HG02763 (cell line): ENCODE measurements at regions not wholly inside any gene's neighbourhood (a gene's known extent, or its start where the extent isn't known, plus 50 kb on each side); places are given as distances from the start of the nearest gene placed in this dataset.
"Not testable (repeated sequence)": the region's sequence is repeated elsewhere in the genome, so short reads cannot be mapped to it uniquely, and the experiment has no call there.

Source experiments
- ATAC-seq: cut with Tn5 transposase; IDR thresholded peaks from one replicate; pipeline ENCODE4 v1.9.1; 2021; ENCODE audit warnings: mild to moderate bottlenecking, moderate library complexity; ENCODE audit not compliant: unreplicated experiment

DNA sequence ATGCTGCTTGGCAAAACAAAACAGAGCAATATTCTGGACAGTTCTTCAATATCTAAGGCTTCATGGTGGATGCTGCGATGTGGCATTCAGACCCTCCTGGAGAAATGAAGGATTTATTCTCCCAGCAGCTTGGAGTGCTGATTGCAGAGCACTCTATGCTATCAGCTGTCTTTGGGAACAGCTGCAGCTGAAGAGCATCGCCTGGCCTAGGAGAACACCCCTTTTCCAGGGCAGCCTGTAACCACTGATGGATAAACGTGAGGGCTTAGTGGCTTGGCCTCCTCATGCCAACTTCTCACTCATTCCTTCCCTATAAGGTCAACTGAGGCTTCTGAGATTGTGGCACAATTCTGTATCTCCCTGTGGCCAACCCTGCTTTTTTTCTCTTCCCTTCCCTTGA, 638.1 kb upstream of the CNTNAP2 start:
- ATAC-seq, result no peak

DNA sequence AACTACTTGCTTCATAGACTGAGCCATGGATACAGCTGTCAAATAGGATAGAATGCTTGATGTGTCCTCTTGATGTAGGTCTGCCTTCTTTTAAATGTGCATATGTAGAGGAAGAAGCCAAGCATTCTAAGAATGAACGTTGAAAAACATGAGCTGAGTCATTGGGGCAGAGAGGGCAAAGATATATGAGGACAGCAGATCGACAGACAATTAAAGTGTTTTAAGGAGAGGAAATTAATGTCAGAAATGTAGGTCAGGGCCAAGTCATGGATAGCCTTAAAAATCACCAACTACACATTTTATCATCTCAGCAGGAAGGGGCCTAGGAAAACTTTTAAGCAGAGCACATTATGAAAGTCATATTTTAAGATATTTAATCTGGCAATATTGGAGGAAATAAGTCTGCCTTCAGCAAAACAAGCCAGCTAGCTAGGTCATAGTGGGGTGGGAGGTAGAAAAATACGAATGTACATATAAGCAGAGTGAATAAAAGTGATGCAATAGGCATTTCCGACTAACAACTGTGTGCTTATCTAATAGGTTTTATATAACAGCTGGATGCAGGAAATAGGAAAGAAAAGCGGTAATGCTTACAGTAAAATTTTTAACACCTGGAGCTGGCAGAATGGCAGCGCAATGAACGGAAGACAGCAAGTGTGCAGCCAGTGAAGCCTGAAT, 638.3 kb upstream of the TPK1 start:
- ATAC-seq, result no peak

DNA sequence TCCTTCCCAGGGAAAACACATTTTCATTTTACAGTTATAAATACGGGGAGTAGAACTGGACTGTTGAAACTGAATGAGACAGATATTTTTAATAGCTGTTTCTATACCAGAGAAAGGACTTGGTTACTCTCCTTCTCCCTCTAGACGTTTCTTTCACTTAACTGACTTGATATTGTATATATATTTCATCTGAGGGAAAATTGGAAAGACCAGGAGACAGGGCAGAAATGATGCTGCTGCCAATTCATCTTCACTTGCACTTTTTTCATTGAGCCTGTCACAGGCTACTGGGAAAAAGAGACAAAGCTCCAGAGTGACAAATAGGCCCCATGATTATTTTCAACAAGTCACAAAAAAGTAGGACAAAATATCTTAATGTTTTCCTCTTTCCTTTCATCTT, 636.0 kb upstream of the TPK1 start:
- ATAC-seq, result no peak

DNA sequence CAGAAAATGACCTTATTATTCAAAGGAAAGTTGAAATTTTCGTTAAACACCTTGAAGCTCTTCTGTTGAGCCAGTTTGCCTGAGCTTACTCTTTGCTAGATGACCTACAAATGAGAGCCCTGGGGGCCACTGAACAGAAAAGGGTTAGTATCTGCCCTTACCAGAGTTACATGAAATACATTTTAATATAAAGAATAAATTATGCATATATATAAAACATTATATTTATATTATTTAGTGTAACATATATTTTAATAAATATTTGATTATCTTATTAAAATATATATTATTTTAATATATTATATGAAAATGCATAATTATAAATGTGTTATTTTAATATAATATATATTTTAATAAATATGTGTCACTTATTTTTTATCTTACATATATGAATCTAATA, 628.4 kb upstream of the TPK1 start:
- ATAC-seq, result no peak

DNA sequence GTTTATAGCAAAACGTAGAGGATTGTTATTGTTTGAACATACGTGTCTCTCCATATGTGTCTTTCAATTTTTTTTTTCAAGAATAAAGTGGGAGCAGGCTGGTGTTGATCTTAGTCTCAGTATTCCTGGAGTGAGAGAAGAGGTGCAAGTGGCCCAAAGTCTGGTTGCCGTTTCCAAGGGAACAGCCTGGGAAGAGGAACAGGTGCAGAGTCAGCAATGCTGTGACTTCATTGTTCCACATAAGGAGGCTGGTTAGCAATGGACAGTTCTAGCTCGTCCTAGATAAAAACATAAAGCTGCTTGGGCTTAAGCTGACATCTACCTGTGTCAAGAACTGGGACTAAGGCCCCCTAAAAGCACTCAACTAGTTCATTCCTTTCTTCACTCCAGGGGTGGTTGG, 626.6 kb upstream of the TPK1 start:
- ATAC-seq, result no peak

DNA sequence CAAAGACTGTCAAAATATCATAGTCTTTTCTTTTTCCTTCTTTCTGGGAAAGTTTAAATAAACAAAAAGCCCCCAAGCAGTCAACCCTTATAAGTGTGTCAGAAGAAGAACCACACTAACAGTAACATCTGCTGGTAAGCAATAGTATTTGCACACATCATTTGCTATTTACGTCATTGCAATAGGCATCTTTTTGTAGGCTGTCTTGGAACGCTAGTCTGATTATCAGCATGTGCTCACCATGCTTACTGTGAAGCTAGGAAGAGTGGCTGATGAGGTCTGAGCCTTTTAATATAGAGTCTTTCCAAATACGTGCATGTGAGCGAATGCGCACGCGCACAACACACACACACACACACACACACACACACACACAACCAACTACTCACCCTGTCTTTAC, 599.0 kb upstream of the TPK1 start:
- no peak for ATAC-seq

DNA sequence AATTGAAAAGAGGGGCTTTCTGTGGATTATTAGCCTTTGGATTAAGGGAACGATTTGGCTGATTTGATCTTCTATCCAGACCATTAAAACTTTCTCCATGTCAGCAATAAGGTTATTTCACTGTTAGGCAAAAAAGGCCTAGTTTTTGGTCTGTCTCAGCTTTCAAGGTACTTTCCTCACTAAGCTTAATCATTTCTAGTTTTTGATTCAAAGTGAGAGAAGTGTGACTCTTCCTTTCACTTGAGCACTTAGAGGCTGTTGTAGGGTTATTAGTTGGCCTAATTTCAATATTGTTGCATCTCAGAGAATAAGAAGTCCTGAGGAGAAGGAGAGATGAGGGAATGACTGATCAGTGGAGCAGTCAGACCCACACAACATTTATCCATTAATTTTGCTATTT, 596.0 kb upstream of the TPK1 start:
- no peak for ATAC-seq

DNA sequence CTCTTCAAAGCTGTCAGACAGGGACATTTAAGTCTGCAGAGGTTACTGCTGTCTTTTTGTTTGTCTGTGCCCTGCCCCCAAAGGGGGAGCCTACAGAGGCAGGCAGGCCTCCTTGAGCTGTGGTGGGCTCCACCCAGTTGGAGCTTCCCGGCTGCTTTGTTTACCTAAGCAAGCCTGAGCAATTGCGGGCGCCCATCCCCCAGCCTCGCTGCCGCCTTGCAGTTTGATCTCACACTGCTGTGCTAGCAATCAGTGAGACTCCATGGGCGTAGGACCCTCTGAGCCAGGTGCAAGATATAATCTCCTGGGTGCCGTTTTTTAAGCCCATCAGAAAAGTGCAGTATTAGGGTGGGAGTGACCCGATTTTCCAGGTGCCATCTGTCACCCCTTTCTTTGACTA, 582.6 kb upstream of the TPK1 start:
- ATAC-seq, result not testable (repeated sequence)

DNA sequence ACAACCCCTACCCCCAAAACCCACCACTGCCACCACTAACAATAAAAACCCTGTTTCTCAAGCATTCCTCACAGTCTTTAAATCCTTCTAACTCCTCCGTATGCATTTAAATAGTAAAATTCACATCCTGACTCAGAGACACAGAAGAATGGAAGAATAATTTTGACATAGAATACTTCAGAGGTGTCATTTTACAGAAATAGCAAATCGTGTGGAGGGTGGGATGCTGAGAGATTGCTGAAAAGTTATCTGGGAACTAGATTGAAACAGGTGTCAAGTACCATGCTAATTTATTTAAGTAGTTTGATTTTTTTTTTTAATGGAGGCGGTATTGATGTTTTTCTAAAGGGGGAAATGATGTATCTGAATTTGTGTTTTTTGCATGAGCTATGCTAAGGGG, 575.2 kb upstream of the TPK1 start:
- no peak for ATAC-seq

DNA sequence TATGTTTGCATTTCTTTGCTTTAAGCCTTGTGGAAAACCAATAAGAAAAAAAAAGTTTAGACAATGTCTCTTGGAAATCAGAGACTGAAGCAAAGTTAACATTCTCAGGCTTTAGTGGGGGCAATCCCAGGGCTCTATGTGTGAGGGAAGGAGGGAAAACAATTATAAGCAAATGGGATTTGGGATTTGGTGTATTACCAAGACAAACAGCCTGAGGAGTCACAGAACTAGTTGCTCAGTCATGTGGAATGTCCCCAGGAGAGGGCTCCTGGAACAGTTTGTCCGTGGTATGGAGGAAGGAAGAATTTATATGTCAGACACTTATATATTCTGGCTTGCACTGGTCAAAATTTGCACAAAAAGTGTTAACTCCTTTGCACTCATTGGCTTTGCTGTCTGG, 562.9 kb upstream of the TPK1 start:
- ATAC-seq, result no peak

DNA sequence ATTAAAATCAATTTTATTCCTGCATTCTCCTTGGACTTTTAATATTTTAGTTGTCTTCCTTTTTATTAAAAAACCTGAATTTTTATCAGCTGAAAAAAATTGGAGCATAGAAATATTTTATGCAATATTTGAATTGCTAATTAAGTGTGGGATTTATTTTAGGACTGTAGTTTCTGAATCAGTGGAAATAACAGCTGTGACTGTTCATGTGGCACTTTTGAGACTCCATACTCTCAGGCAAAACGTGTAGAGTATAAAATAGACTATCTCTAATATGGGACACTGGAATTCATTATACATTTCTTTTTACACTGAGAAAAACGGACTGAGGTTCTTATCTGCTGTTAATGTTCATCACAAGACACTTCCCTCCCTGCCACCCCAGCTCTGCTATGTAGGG, 558.3 kb upstream of the TPK1 start:
- ATAC-seq, result no peak

DNA sequence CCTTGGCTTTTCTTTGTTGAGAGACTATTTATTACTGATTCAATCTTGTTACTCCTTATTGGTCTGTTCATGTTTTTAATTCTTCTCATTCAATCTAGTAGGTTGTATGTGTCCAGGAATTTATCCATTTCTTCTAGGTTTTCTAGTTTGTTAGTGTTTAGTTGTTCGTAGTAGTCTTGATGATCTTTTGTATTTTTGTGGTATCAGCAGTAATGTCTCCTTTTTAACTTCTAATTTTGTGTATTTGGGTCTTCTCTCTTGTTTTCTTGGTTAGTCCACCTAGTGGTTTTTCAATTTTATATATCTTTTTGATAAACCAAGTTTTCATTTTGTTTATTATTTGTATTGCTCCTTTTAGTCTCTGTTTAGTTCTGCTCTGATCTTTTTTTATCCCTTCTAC, 546.9 kb upstream of the TPK1 start:
- ATAC-seq, result no peak

DNA sequence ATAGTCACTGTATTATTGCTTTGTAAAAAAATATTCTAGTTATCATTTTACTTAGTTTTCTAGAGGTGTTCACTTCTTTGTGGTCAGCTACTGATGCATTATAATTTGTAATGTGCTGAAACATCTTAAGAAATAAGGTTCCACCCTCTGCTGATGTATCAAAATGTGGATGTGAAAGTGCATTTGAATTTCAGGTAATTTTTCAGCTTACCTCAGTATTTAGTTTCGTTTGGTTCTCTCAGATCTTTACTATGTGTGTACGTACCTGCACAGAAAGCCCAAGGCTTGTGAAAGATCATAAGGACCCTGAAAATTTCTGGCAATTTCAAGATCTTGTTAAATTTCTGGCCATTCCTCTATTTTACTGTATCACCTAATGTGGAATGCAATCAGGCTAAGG, 542.3 kb upstream of the TPK1 start:
- ATAC-seq, result no peak

DNA sequence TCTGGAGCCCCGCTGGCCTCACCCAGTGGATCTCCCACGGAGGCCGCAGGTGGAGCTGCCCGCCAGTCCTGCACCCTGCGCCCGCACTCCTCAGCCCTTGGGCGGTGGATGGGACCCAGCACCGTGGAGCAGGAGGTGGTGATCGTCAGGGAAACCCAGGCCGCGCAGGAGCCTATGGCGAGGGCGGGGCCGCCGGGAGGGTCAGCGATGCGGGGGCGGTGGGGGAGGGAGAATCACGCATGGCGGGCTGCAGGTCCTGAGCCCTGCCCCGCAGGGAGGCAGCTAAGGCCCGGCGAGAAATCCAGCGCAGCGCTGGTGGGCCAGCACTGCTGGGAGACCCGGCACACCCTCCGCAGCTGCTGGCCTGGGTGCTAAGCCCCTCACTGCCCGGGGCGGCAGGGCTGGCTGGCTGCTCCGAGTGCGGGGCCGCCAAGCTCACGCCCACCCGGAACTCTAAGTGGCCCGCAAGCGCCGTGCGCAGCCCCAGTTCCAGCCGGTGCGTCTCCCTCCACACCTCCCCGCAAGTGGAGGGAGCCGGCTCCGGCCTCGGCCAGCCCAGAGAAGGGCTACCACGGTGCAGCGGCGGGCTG, 524.8 kb upstream of the TPK1 start:
- ATAC-seq, result no peak

DNA sequence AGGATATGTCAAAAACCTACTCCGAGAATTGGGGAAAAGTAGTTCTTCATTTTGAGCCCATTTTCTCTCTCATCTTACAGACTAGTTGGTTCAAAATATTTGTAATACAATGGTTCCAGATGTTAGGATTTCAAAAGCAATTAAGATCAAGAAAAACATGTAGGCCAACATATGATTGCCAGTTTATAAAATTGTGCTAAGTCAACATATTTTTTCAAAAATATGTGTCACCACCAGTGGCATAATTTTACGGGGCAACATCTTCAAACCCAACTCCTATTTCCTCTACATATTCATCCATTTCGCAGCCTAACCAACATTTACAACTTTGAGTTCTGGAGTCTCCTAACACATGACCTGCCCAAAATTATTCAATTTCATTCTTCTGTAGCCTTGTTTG, 514.5 kb upstream of the TPK1 start:
- no peak for ATAC-seq

DNA sequence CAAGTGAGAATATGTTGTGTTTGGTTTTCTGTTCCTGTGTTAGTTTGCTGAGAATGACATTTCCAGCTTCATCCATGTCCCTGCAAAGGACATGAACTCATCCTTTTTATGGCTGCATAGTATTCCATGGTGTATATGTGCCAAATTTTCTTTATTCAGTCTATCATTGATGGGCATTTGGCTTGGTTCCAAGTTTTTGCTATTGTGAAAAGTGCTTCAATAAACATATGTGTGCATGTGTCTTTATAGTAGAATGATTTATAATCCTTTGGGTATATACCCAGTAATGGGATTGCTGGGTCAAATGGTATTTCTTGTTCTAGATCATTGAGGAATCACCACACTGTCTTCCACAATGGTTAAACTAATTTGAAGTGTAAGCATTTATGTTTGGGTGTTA, 513.6 kb upstream of the TPK1 start:
- not testable (repeated sequence) for ATAC-seq

DNA sequence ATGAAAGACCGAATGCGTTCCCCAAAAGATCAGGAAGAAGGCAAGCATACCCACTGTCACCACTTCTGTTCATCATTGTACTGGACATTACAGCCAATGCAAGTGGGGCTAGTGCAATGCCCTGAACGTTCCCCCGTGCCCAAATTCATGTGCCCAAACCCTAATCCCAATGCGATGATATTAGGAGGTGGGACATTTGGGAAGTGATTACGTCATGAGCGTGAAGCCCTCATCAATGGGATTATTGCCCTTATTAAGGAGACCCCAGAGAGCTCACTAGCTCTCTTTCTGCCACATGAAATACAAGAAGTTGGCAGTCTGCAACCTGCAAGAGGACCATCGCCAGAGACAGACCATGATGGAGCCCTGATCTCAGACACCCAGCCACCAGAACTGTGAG, 511.4 kb upstream of the TPK1 start:
- ATAC-seq, result no peak

DNA sequence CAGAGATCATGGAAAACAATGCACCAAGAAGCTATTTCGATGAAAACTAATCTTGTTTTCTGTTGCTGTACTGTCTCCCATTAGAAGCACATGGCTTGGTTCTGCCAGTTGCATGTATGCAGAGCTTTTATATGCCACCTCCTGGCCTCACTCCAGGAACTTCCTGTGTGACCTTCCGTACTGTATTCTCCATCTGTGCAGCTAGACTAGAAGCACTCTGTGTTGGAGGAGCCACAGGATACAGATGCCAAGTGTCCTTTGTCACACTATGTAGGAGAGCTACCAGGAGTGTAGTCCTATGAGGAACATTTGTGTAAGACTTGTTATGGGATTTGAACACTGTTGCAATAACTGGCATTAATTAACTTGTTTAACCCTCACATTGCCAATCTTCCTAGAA, 503.5 kb upstream of the TPK1 start:
- ATAC-seq, result no peak

DNA sequence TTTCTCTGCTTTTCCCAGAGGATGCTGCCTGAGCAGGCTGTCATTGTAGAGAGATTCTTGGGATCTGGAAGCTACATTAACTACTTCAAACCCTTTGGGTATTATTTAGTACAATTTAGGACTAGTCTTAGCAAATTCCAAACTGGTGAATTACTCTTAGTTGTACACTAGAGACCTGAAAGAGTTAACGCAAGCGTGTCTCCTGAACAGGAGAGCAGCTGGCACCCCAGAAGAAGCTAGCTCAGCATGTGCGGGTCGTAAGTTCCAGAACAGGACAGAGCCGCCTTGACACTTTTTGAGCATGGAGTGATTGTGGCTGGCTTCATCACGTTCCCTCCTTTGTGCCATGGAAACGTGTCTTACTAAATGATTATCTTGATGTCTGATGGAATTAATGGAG, 495.7 kb upstream of the TPK1 start:
- no peak for ATAC-seq

DNA sequence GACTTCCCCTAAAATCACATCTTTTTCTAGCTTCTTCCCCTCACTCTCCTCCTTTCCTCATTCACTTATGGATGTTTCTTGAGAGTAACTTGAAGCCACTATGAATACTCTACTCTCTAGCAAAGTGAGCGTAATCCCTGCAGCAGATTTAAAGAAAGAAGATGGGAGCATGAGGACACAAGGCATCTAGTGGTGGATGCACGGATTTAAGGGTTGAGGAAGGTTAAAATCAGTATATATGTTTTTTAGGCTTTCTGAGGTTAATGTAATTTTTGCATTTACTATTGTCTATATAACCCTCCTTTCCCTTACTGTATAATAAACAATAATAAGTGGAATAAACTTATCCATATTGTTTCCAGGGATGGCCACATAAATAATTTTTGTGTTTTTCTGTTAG, 495.2 kb upstream of the TPK1 start:
- no peak for ATAC-seq

DNA sequence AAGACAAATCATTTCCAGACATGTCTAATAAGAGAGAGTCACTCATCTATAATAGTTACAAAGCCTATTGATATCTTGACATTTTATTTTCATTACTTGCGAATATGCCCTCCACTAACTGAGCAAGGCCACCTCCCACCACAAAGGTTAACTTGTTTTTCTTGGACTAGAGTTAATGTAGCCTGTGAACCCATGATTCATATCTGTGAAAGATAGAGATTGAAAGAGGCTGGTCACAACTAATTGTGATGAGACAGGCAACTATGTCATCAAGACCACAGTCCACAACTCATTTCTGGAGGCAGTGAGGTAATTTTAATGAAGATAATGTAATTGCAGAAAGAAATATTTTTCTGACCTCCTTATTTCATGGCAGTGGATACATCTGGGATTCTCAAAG, 491.8 kb upstream of the TPK1 start:
- no peak for ATAC-seq

DNA sequence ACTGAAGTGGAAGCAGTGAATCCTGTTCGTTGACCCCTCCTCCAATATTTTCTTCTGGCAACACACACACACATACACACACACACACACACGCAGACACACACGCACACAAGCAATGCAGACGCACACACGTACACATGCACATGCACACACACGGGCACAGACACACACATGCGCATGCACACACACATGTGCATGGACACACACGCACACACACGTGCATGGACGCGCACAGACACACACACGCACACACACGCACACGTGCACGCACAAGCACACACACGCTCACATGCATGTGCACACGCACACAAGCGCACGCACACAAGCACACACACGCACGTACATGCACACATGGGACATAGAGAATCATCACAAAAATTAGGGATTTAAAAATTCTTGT, 488.2 kb upstream of the TPK1 start:
- ATAC-seq, result no peak

DNA sequence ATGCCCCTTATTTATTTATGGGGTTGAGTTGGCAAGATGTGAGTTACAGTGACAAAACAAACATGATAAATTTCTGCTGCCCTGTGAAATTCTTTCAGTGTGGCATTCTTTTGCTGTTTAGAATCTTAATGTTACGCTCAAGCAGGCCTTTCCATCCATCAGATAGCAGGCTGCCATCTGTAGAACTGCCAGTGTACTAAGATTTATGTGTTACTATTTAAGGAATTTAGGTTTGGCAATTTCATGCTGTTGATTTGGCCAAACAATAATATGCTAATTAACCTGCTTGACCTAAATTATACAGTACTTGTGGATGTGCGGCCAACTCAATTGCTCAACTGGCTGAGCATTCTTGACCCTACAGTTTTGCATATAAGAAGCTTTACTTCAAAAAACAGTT, 477.7 kb upstream of the TPK1 start:
- ATAC-seq, result no peak
